Activated naive CD4-positive, alpha-beta T cell treated with anti-CD3 and anti-CD28 coated beads for 36 hours (primary cell): ENCODE measurements at regions not wholly inside any gene's neighbourhood (a gene's known extent, or its start where the extent isn't known, plus 50 kb on each side); places are given as distances from the start of the nearest gene placed in this dataset.
"Not testable (repeated sequence)": the region's sequence is repeated elsewhere in the genome, so short reads cannot be mapped to it uniquely, and the experiment has no call there.

Source experiments
- CTCF ChIA-PET: fragments of 350-600 bp; sonication (Branson Sonifier 250); formaldehyde crosslinking; loops from one replicate; lab custom pipeline; 2021; ENCODE audit warnings: antibody characterized with exemption; lab: Charles Lee
- DNase-seq: peaks from one replicate; pipeline ENCODE4 v3.0.0-alpha.2; 2020
- H3K27ac Mint-ChIP-seq: one replicate; pipeline ENCODE4 v1.8.0; 2021; ENCODE audit warnings: mild to moderate bottlenecking, mixed read lengths
- H3K27me3 Mint-ChIP-seq: one replicate; pipeline ENCODE4 v1.8.0; 2021; ENCODE audit warnings: low read depth, mixed read lengths
- H3K36me3 Mint-ChIP-seq: one replicate; pipeline ENCODE4 v1.8.0; 2021; ENCODE audit warnings: low read depth, mixed read lengths
- H3K4me1 Mint-ChIP-seq: one replicate; pipeline ENCODE4 v1.8.0; 2021; ENCODE audit warnings: low read depth, mixed read lengths
- H3K4me3 Mint-ChIP-seq: one replicate; pipeline ENCODE4 v1.8.0; 2021; ENCODE audit warnings: mild to moderate bottlenecking, moderate library complexity, mixed read lengths
- H3K9me3 Mint-ChIP-seq: one replicate; pipeline ENCODE4 v1.8.0; 2021; ENCODE audit warnings: mixed read lengths
- intact Hi-C: fragments of 100-400 bp; cut with micrococcal nuclease; formaldehyde crosslinking; loops from one replicate; pipeline ENCODE4 v1.15.1; 2023

DNA sequence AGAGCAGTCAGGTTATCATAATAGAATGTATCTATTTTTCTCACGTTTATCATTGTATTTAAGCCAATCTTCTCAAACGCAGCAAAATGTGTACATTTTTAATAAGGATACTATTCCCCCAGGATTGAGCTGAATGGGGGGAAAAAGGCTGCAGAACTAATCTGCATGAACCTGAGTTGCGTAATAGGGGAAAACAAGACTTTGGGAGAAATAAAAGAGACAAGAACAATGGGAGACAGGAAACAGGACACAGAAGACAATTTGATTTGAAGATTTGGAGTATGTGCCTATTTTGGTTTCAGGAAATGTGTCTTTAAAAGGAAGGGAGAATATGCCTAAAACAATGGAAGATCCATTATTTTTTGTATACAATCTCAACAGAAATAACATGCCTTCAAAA, 844.5 kb downstream of the DIAPH3 start:
- Mint-ChIP-seq H3K9me3 (no peaks in the 10 kb centered on the region), H3K4me1 (no peaks in the 10 kb centered on the region), H3K27me3 (peaks cover 17% of the 10 kb centered on the region), H3K27ac (no peak overlapping the region), H3K36me3 (no peaks in the 10 kb centered on the region), H3K4me3 (no peak overlapping the region)
- intact Hi-C loops, result no loop called here
- CTCF ChIA-PET, result interaction anchor here (1.8 to 3.2 kb wide), 2 partner anchors 8 to 10 kb away, joined by 6 to 8 read pairs; no protein-coding TSS in a partner anchor
- DNase-seq, result no peak

DNA sequence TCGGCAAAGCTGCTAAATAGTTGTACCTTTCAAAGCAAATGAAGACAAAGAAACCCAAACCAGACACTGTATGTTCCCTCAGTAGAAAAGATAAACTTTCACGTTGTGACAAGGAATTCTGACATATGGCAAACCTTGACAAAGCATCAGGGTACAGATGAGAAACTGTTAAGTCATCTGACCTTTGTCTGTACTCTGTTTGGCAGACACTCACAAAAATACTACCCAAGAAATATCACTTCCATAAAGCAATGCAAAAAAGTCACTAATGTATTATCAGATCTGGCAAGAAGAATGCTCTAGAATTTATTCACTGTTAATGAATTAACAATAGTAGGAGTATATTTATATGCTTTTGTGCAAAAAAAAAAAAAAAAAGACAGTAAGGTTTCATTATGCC, 843.7 kb downstream of the DIAPH3 start:
- no peaks in the 10 kb centered on the region for H3K9me3 Mint-ChIP-seq
- H3K4me3 Mint-ChIP-seq, result no peak overlapping the region
- no peak for DNase-seq
- H3K36me3 Mint-ChIP-seq, result no peaks in the 10 kb centered on the region
- H3K4me1 Mint-ChIP-seq, result no peaks in the 10 kb centered on the region
- peaks cover 17% of the 10 kb centered on the region for H3K27me3 Mint-ChIP-seq
- CTCF ChIA-PET, result no interaction called here
- no peak overlapping the region for H3K27ac Mint-ChIP-seq
- intact Hi-C loops, result no loop called here

DNA sequence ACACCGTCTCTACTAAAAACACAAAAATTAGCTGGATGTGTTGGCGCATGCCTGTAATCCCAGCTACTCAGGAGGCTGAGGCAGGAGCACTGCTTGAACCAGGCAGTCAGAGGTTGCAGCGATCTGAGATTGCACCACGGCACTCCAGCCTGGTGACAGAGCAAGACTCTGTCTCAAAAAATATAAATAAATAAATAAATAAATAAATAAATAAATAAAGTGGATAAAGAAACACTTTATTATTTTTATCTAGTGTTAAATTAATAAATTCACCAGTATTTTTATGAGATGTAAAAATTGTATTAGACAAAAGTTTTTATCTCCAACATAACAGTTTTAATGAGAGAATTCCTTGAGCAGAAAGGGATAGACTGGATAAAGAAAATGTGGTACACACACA, 839.3 kb downstream of the DIAPH3 start:
- H3K36me3 Mint-ChIP-seq, H3K4me1 Mint-ChIP-seq, CTCF ChIA-PET, H3K9me3 Mint-ChIP-seq, H3K27me3 Mint-ChIP-seq, intact Hi-C loops, H3K27ac Mint-ChIP-seq, DNase-seq, H3K4me3 Mint-ChIP-seq: not testable (repeated sequence)

DNA sequence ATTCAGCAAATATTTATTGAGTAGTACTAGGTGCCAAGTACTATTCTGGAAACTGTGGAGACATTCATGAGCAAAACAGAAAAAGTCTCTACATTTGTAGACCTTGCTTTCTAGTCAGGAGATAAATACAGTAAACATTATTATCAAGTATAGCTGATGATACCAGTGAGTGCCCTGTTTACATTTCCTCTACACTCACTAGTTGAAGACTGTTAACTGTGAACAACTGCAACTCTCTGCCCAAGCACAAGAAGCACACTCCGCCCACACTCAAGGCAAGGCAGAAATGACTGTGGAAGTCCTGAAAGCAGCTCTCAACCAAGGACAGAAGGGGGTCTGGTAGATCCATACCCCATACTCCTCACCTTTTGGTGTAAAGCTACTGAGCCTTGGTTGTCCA, 837.0 kb downstream of the DIAPH3 start:
- Mint-ChIP-seq H3K4me1 (no peaks in the 10 kb centered on the region), H3K27me3 (peaks cover 5% of the 10 kb centered on the region), H3K4me3 (no peak overlapping the region), H3K27ac (no peak overlapping the region), H3K36me3 (no peaks in the 10 kb centered on the region), H3K9me3 (no peaks in the 10 kb centered on the region)
- DNase-seq, result no peak
- intact Hi-C loops, result no loop called here
- CTCF ChIA-PET, result interaction anchor here (1.6 kb wide), 1 partner anchor 9 kb away, joined by 8 read pairs; no protein-coding TSS in a partner anchor

DNA sequence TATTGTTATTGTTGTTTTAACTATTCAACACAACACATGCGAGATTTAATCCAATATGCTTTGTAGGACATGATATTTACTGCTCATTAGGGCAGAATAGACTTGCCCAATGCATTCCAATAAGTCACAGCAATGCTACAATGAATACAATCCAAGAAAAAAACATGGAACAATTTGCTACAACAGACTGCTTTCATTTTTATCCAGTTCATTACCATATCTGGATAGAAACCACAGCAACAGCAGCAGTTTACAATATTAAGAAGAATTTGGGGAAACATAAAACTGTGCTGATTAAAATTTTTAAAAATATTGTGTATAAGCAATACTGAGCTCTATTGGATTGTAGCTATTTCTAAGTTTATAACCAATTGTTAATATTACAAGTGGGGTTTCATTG, 833.0 kb downstream of the DIAPH3 start:
- no peaks in the 10 kb centered on the region for H3K9me3 Mint-ChIP-seq
- no peak overlapping the region for H3K4me3 Mint-ChIP-seq
- H3K27me3 Mint-ChIP-seq, result peaks cover 2% of the 10 kb centered on the region
- no peaks in the 10 kb centered on the region for H3K36me3 Mint-ChIP-seq
- H3K27ac Mint-ChIP-seq, result no peak overlapping the region
- DNase-seq, result no peak
- CTCF ChIA-PET, result no interaction called here
- H3K4me1 Mint-ChIP-seq, result no peaks in the 10 kb centered on the region
- intact Hi-C loops, result no loop called here

DNA sequence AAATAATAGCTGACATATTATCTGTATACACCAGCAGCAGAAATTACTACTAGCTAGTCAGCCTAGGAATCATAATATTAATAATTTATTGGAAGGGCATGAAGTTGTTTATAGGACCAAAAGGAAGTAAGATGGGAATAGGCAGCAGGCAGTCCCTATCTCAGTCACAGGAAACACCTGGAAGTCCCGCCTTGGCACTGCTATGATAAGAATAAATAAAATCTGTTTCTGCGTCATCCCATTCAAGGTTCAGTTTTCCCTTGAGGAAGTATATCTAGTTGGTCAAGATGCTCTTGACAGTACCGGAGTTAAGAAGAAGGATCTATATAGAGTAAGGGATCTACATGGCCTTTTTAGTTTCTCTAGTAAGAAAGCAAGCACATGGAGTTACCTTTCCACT, 830.8 kb downstream of the DIAPH3 start:
- intact Hi-C loops, result no loop called here

DNA sequence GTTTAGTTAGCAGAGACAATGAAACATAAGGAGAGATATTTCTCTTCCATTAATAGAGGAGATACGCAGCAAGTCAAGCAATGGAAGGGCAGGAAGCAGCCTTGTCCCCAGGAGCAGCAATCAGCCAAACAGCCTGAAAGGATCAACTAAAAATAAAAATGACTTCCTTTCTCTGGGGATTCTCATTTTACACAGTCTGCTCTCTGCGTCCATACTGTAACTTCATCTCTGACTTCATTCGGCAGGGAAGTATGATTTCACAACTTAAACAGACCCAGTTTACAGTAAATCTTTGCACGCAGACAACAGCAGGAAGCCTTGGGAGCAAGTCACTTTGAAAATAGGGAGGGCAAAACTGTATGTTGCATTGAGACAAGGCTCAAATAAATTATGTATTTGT, 826.7 kb downstream of the DIAPH3 start:
- Mint-ChIP-seq H3K27ac (no peak overlapping the region), H3K4me1 (no peaks in the 10 kb centered on the region), H3K36me3 (no peaks in the 10 kb centered on the region), H3K9me3 (no peaks in the 10 kb centered on the region), H3K4me3 (no peak overlapping the region), H3K27me3 (no peaks in the 10 kb centered on the region)
- CTCF ChIA-PET, result no interaction called here
- DNase-seq, result no peak
- intact Hi-C loops, result no loop called here

More for the DNA sequence above, 830.8 kb downstream of the DIAPH3 start:
- H3K36me3 Mint-ChIP-seq, result no peaks in the 10 kb centered on the region
- CTCF ChIA-PET, result interaction anchor here (1.2 kb wide), 1 partner anchor 15 kb away, joined by 3 read pairs; no protein-coding TSS in a partner anchor
- H3K27me3 Mint-ChIP-seq, result peaks cover 2% of the 10 kb centered on the region
- no peak overlapping the region for H3K27ac Mint-ChIP-seq
- H3K9me3 Mint-ChIP-seq, result no peaks in the 10 kb centered on the region
- H3K4me3 Mint-ChIP-seq, result no peak overlapping the region
- no peak for DNase-seq
- no peaks in the 10 kb centered on the region for H3K4me1 Mint-ChIP-seq

DNA sequence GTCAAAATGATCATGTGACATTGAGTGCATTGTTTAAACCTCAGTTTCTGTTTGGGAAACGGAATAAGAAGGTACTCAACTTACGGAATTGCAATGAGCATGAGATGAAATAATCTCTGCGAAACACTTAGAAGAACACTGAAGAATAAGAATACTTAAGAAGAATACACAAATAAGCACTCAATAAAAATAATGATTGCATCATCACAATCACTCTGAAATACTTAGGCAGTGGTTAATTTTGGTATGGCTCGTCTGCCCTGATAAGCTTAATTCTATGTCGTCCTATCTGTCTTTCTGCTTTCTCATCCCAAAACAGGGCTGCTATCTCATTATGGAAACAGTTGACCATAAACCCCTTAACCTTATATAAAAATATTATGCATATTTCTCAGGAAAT, 823.6 kb downstream of the DIAPH3 start:
- peaks cover 5% of the 10 kb centered on the region for H3K27me3 Mint-ChIP-seq
- no peaks in the 10 kb centered on the region for H3K4me1 Mint-ChIP-seq
- intact Hi-C loops, result no loop called here
- H3K36me3 Mint-ChIP-seq, result no peaks in the 10 kb centered on the region
- CTCF ChIA-PET, result no interaction called here
- H3K4me3 Mint-ChIP-seq, result no peak overlapping the region
- H3K27ac Mint-ChIP-seq, result no peak overlapping the region
- H3K9me3 Mint-ChIP-seq, result no peaks in the 10 kb centered on the region
- DNase-seq, result no peak

DNA sequence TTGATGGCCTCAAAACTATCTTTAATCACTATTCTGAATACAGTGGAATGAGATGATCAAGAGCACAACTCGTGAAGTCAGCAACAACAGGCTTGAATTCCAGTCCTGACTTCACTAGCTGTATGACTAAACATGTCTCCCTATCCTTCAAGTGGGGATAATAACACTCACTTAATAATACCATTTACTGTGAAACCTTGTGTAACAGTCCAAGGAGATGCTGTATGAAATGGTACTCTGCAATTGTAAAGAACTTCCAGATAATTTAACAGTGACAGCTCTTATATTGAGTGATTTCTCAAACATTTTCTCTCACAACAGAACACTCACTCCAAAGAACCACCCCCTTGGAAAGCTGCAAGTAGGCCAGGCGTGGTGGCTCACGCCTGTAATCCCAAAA, 823.1 kb downstream of the DIAPH3 start:
- intact Hi-C loops, result no loop called here
- no peak overlapping the region for H3K27ac Mint-ChIP-seq
- CTCF ChIA-PET, result no interaction called here
- no peaks in the 10 kb centered on the region for H3K9me3 Mint-ChIP-seq
- no peak for DNase-seq
- H3K27me3 Mint-ChIP-seq, result peaks cover 5% of the 10 kb centered on the region
- no peak overlapping the region for H3K4me3 Mint-ChIP-seq
- no peaks in the 10 kb centered on the region for H3K4me1 Mint-ChIP-seq
- no peaks in the 10 kb centered on the region for H3K36me3 Mint-ChIP-seq

DNA sequence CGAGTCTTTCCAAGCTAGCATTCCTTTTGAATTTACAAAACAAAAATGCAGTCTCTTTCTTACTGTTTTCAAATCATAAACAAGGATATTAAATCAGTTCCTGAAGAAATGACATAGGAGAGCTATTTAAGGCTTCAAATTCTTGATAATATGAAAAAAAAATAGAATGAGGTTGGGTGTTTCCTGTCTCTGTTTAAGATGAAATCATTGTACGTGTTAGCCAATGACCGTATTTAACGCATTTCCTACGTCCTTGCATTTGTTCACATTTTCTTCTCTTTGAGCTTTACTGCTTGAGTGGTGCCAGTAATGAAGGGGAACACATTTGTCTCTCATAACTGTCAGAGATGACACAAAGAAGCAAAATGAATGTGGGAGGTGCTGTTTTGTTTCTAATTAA, 821.3 kb downstream of the DIAPH3 start:
- no peak for DNase-seq
- no peaks in the 10 kb centered on the region for H3K9me3 Mint-ChIP-seq
- no peak overlapping the region for H3K27ac Mint-ChIP-seq
- H3K4me3 Mint-ChIP-seq, result no peak overlapping the region
- CTCF ChIA-PET, result interaction anchor here (0.7 to 1.3 kb wide), 3 partner anchors 19 to 1186 kb away, joined by 3 to 5 read pairs (median 3); no protein-coding TSS in a partner anchor
- H3K4me1 Mint-ChIP-seq, result no peaks in the 10 kb centered on the region
- H3K36me3 Mint-ChIP-seq, result no peaks in the 10 kb centered on the region
- H3K27me3 Mint-ChIP-seq, result peaks cover 5% of the 10 kb centered on the region
- intact Hi-C loops, result no loop called here

DNA sequence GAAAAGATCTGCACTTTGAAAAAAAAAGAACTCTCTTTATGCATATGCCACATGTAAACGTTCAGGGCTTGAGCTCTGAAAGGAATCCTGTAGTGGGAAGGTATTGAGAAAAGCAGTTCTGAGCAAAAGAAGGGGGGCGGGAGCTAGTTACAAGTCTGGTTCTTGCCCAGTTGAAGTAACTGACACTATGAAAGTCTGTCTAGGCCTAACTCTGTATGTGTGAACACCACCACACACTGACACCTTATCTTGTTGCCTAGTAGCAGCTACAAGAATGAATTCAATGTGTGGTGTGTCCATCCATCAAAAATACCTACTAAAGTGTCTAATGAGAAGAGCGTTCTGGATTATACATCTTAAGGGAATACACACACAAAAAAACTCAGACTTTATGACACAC, 820.6 kb downstream of the DIAPH3 start:
- Mint-ChIP-seq H3K36me3 (no peaks in the 10 kb centered on the region), H3K9me3 (no peaks in the 10 kb centered on the region), H3K4me1 (no peaks in the 10 kb centered on the region), H3K27me3 (peaks cover 5% of the 10 kb centered on the region), H3K4me3 (no peak overlapping the region), H3K27ac (no peak overlapping the region)
- intact Hi-C loops, result no loop called here
- DNase-seq, result no peak
- CTCF ChIA-PET, result interaction anchor here (0.7 to 1.3 kb wide), 3 partner anchors 20 to 1186 kb away, joined by 3 to 5 read pairs (median 3); no protein-coding TSS in a partner anchor

DNA sequence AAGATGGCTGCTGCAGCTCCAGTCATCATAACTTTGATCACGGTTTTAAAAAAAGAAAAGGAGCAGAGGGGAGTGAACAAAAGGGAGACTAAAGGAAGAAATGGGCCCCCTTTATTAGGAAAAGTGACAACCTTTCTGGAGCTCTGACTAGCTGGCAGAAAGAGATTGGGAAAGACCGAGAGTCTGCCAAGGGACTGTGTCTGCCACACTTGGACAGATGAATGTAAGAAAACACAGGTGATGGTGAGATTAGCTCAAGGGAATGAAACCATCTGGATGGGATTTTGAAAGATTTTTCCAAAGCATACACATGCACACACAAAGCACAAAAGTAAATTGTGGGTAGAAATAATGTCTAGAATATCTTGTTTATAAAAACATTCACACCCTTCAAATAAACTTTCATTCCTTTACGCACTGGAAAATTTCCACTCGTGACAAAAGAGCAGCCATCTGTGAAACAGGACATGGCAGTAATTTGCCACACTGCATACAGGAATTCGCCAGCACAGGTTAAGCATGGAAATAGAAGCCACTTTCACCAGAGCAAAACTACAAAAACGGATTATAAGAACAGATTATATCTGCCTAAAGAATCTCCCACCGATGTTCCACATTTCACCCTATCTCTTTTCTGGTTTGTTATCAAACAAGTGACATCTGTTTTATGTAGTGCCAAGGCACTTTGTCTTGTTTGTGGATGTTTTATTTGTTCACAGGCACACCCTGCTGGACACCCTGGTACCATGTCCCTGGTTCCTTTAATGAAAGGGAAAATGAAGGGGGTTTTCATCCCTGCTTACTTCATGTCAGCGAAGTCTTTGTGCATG, 819.5 kb downstream of the DIAPH3 start:
- no peak overlapping the region for H3K4me3 Mint-ChIP-seq
- no peaks in the 10 kb centered on the region for H3K36me3 Mint-ChIP-seq
- no peaks in the 10 kb centered on the region for H3K9me3 Mint-ChIP-seq
- intact Hi-C loops, result no loop called here
- no peak for DNase-seq
- CTCF ChIA-PET, result no interaction called here
- no peak overlapping the region for H3K27ac Mint-ChIP-seq
- no peaks in the 10 kb centered on the region for H3K4me1 Mint-ChIP-seq
- H3K27me3 Mint-ChIP-seq, result peaks cover 5% of the 10 kb centered on the region

DNA sequence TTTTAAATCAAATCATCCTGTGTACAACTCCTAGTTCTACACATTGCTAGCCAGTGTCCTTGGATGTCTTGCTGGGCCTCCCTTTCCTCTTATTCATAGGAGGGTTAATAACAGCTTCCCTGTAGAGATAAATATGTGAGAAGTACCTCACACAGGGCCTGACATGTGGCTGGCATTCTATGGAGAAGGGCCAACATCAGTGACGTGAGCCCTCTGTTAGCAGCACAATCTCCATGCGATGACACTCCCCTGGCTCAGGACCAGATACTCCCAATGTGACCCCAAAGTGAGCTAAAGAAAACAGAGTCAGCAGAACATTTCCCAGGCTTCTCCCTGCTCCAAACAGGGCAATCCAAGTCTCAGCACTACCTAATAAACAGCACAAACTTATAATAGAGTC, 818.4 kb downstream of the DIAPH3 start:
- CTCF ChIA-PET, result interaction anchor here (0.7 kb wide), 1 partner anchor 62 kb away, joined by 4 read pairs; no protein-coding TSS in a partner anchor
- no peaks in the 10 kb centered on the region for H3K4me1 Mint-ChIP-seq
- peaks cover 5% of the 10 kb centered on the region for H3K27me3 Mint-ChIP-seq
- no peak for DNase-seq
- H3K9me3 Mint-ChIP-seq, result no peaks in the 10 kb centered on the region
- no peak overlapping the region for H3K4me3 Mint-ChIP-seq
- H3K36me3 Mint-ChIP-seq, result no peaks in the 10 kb centered on the region
- H3K27ac Mint-ChIP-seq, result no peak overlapping the region
- intact Hi-C loops, result no loop called here
